Prostate gland (tissue), 2 donors: ENCODE measurements at regions not wholly inside any gene's neighbourhood (a gene's known extent, or its start where the extent isn't known, plus 50 kb on each side); places are given as distances from the start of the nearest gene placed in this dataset.

ENCODE experiments used
- DNase-seq: peaks from one replicate; pipeline ENCODE4 v3.0.0-alpha.2; 2019; ENCODE audit warnings: low spot score
- H3K27ac ChIP-seq, 2 donors: fragments of 200-600 bp; sonication (generic); 2 replicates each; pipeline ENCODE4 v1.5.1; 2017 to 2019
- H3K27me3 ChIP-seq: fragments of 200-600 bp; sonication (generic); replicated peaks from 2 replicates; pipeline ENCODE4 v1.5.1; 2019; ENCODE audit not compliant: insufficient read depth
- H3K36me3 ChIP-seq, 2 donors: fragments of 200-600 bp; sonication (generic); 1 replicate in 1 of 2; 2 replicates in 1 of 2; pipeline versions ENCODE4 v1.5.1 to v1.8.1; 2017 to 2019
- H3K4me1 ChIP-seq: fragments of 200-600 bp; sonication (generic); replicated peaks from 2 replicates; pipeline ENCODE4 v1.5.1; 2019
- H3K4me3 ChIP-seq, 2 donors: fragments of 200-600 bp; sonication (generic); 2 replicates each; pipeline ENCODE4 v1.5.1; 2017 to 2019
- H3K9me3 ChIP-seq: fragments of 200-600 bp; sonication (generic); 2 replicates; pipeline ENCODE4 v1.5.1; 2017
- POLR2A ChIP-seq: fragments of 450-650 bp; IDR thresholded peaks from one replicate; pipeline ENCODE4 v1.6.1; 2016; ENCODE audit warnings: antibody characterized with exemption, mild to moderate bottlenecking
- POLR2AphosphoS5 ChIP-seq: sonication (generic); formaldehyde crosslinking; IDR thresholded peaks from one replicate; pipeline ENCODE4 v1.6.1; 2017; ENCODE audit warnings: antibody characterized with exemption
- WGBS: methylation state at CpG from one replicate; pipeline ENCODE4 v1.1.5; 2018; 5-methylcytosine and 5-hydroxymethylcytosine counted together
- intact Hi-C: fragments of 100-400 bp; cut with DNase I; formaldehyde crosslinking; loops from one replicate; pipeline ENCODE4 v1.14.2; 2022
- TF ChIP-seq, protein P1 (sequence below), 4 experiments: fragments of 200-600 bp in 2 of 4; fragments of 450-650 bp in 2 of 4; sonication (generic) in 2 of 4; IDR thresholded peaks; 1 replicate in 3 of 4; 2 replicates in 1 of 4; pipeline ENCODE4 v1.5.1; 2016 to 2019; ENCODE audit warnings: antibody characterized with exemption in 4 of 4, mild to moderate bottlenecking in 2 of 4, moderate library complexity in 2 of 4

- DNase-seq = no peak
- H3K27ac ChIP-seq = no peak overlapping the region
- no peaks in the 10 kb centered on the region for H3K36me3 ChIP-seq
- no peaks in the 10 kb centered on the region for H3K4me1 ChIP-seq
- H3K27me3 ChIP-seq = no peaks in the 10 kb centered on the region
- 87% methylated on average over 15 of the region's 15 CpGs for WGBS
- TF ChIP-seq, protein P1, sequence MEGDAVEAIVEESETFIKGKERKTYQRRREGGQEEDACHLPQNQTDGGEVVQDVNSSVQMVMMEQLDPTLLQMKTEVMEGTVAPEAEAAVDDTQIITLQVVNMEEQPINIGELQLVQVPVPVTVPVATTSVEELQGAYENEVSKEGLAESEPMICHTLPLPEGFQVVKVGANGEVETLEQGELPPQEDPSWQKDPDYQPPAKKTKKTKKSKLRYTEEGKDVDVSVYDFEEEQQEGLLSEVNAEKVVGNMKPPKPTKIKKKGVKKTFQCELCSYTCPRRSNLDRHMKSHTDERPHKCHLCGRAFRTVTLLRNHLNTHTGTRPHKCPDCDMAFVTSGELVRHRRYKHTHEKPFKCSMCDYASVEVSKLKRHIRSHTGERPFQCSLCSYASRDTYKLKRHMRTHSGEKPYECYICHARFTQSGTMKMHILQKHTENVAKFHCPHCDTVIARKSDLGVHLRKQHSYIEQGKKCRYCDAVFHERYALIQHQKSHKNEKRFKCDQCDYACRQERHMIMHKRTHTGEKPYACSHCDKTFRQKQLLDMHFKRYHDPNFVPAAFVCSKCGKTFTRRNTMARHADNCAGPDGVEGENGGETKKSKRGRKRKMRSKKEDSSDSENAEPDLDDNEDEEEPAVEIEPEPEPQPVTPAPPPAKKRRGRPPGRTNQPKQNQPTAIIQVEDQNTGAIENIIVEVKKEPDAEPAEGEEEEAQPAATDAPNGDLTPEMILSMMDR (IDR thresholded peaks at IDR 0.05) = no peak
- no peak for TF ChIP-seq POLR2AphosphoS5
- TF ChIP-seq POLR2A = no peak
- intact Hi-C loops = no loop called here
- H3K4me3 ChIP-seq = no peak overlapping the region
- no peaks in the 10 kb centered on the region for H3K9me3 ChIP-seq
Measured at GRCh38 chr11:70523384-70524095, 125.2 kb downstream of the CTTN start.

GRCh38 chr11:70524096-70524922 lies 126.0 kb downstream of the CTTN start:
- no peak for DNase-seq
- H3K9me3 ChIP-seq = no peaks in the 10 kb centered on the region
- no peak overlapping the region for H3K4me3 ChIP-seq
- H3K27me3 ChIP-seq = no peaks in the 10 kb centered on the region
- no peaks in the 10 kb centered on the region for H3K36me3 ChIP-seq
- TF ChIP-seq POLR2AphosphoS5 (no peak), POLR2A (no peak)
- TF ChIP-seq, protein P1 (IDR thresholded peaks at IDR 0.05) = no peak
- 67% methylated on average over 21 of the region's 21 CpGs for WGBS
- intact Hi-C loops = no loop called here
- no peaks in the 10 kb centered on the region for H3K4me1 ChIP-seq
- H3K27ac ChIP-seq = no peak overlapping the region

GRCh38 chr11:70525006-70525405 lies 126.7 kb downstream of the CTTN start:
- peak overlapping the region; percentile 41 to 51 for H3K27ac ChIP-seq
- H3K4me3 ChIP-seq = no peak overlapping the region
- H3K36me3 ChIP-seq = no peaks in the 10 kb centered on the region
- intact Hi-C loops = no loop called here
- H3K27me3 ChIP-seq = no peaks in the 10 kb centered on the region
- H3K4me1 ChIP-seq = no peaks in the 10 kb centered on the region
- WGBS = 51% methylated on average over 9 of the region's 9 CpGs
- peak; percentile 80 for DNase-seq
- no peaks in the 10 kb centered on the region for H3K9me3 ChIP-seq
- TF ChIP-seq, protein P1 (IDR thresholded peaks at IDR 0.05) = no peak
- TF ChIP-seq POLR2A (no peak), POLR2AphosphoS5 (peak; percentile 61)

- WGBS = 52% methylated on average over 7 of the region's 7 CpGs
- H3K9me3 ChIP-seq = no peaks in the 10 kb centered on the region
- intact Hi-C loops = no loop called here
- no peaks in the 10 kb centered on the region for H3K36me3 ChIP-seq
- H3K27ac ChIP-seq = peak overlapping the region; percentile 41 to 51
- H3K27me3 ChIP-seq = no peaks in the 10 kb centered on the region
- no peak for DNase-seq
- TF ChIP-seq POLR2A (no peak), POLR2AphosphoS5 (no peak)
- TF ChIP-seq, protein P1 (IDR thresholded peaks at IDR 0.05) = no peak
- no peaks in the 10 kb centered on the region for H3K4me1 ChIP-seq
- no peak overlapping the region for H3K4me3 ChIP-seq
Measured at GRCh38 chr11:70525466-70525865, 127.1 kb downstream of the CTTN start.
